GM19467 (cell line): ENCODE measurements at regions not wholly inside any gene's neighbourhood (a gene's known extent, or its start where the extent isn't known, plus 50 kb on each side); places are given as distances from the start of the nearest gene placed in this dataset.

Experiments
- ATAC-seq: cut with Tn5 transposase; IDR thresholded peaks from one replicate; pipeline ENCODE4 v1.9.1; 2021; ENCODE audit warnings: mild to moderate bottlenecking, moderate library complexity; ENCODE audit not compliant: unreplicated experiment

DNA sequence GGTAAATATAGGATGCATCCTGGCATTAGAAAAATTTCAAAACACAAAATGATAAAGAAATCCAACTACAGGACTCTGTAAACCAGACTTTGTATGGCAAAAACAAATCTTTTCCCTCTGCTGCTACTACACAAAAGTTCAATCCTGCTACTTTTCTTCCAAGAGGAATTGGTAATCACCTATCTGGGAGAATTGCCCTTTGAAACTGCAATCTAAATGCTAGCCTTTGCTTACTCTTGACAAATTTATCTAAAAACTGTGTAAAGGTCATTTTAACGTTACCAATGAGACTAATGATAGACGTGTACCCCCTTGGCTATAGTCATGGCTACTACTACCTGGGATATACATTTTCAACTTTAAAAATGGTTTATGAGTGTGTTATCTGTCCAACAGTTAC is 837.9 kb upstream of the CXADR start:
- ATAC-seq, result no peak

- ATAC-seq, result no peak
Measured at GRCh38 chr21:16676391-16676790, 836.5 kb upstream of the CXADR start.

GRCh38 chr21:16678429-16679160 is 834.2 kb upstream of the CXADR start:
- no peak for ATAC-seq

GRCh38 chr21:16695074-16695473 is 817.8 kb upstream of the CXADR start:
- no peak for ATAC-seq

GRCh38 chr21:16707274-16707673 is 805.6 kb upstream of the CXADR start:
- no peak for ATAC-seq

GRCh38 chr21:16708101-16708835 is 804.6 kb upstream of the CXADR start:
- ATAC-seq, result no peak

DNA sequence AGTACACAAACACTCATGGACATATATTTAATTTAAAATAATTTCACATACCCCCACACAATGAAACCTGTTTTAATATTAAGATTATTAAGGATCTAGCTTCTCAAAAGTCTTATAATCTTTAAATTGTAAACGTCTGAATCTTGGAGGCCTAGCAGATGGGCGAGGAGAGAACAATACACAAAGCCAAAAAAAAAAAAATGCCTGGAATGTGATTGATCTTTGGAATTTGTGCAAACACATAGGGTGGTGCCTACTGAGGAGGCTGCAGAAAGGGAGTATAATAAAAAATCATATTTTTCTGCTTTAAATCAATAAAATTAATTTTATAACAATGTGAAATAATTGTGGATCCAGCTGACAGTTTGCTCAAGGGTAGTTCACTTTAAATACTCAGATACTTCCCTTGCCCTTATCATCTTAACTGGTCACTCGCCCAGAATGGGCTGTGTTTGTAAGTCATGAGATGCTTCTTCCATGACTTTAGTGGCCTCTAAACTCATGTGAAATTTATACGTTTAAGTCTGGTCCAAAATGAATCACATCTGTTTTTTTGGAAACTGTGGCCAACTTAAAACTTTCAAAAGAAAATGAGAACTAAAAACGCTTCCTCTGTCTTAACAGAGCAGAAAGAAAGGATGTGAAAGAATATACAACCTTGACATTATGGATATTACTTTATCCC is 802.8 kb upstream of the CXADR start:
- no peak for ATAC-seq

- no peak for ATAC-seq
Measured at GRCh38 chr21:16711757-16712156, 801.1 kb upstream of the CXADR start.

DNA sequence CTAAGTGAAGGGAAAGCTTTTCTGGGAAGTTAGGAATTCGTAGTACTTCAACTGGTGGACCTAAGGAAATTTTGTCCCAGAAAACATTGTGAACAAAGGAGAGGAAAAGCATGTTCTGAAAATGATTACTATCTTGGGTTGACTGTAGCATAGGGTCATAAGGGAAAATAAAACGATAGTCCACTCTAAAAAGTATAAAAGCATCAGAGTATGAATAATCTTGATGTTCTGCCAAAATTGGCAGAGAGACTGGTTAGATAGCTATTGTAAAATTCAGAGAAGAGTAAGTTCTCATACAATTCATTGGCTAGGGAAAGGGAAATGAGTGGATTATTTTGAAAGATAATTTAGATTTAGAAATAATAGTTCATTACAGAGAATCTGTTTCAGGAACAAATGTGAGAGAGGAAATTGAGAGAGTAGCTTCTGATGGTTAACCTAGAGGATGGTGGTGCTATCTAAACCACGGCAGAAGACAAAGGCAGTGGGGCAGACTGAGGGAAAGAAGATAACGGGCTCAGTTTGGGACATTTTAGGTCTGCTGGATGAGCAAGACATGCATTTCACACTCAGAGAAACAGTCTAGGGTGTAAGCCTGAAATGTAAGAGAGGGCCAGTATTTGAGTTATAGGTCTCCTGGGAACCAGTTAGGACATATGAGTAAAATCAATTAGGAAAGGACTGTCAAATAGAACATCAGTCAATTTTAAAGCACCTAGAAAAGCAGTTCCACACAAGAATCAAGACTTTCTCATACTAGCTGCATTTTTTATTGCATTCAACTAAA is 799.3 kb upstream of the CXADR start:
- ATAC-seq, result no peak

DNA sequence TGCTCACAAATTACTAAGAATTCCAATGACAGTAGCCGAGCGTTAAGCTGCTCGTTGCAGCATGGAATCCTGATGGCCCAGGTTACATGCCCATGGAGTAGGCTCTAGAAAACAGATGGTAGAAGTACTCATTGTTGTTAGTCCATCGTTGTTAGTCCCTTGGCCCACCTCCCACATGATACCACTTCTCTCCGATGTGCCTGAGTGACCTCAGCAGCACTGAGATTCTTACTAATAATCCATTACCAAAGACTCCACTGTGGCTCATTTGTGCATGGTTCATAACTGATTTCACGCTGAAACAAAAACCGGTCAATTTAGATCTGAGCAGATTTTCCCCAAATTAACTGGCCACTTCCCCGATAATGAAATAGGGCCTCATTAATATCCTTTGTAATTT is 772.3 kb upstream of the CXADR start:
- ATAC-seq, result no peak

DNA sequence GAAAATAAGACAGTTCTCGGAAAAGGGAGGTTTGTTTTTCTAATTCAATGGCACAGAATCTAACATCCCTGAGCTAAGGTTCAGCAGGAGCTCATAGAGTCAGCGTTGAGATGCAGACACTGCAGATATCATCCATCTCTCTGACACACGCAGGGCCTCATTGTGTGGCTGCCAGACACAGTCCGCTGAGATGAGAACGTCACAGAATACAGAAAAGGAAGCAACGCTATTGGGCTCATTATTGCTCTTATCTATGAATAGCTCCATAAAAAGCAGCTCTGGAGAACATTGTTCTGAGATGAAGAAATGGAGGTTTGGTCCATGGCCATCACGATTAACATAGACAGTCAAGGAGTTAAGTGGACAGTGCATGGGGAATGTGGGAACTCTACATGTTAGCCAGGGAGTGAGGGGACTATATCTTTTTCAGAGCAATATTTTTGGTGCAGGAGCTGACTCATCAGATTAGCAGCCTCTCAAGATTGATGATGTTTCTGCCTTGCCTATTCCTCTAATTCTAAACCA is 771.6 kb upstream of the CXADR start:
- no peak for ATAC-seq

GRCh38 chr21:16742131-16742641 is 770.7 kb upstream of the CXADR start:
- ATAC-seq, result no peak

DNA sequence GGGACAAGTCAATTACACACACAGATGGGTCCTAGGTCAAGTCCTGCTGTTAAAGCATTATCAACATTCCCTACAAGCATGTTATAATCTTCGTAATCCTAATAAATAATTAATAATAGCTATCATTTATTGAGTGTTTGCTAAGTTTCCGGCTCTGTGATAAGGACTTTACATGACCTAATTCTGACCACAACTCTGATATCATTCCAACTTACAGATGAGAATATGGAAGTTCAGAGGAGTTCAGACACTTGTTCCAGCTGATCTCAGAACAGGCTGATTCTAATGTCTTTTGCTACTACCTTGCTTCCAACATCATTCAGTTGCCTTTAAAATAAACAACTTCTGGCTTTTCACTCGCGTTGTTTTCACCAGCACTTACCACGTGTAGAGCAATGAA is 770.1 kb upstream of the CXADR start:
- ATAC-seq, result no peak

DNA sequence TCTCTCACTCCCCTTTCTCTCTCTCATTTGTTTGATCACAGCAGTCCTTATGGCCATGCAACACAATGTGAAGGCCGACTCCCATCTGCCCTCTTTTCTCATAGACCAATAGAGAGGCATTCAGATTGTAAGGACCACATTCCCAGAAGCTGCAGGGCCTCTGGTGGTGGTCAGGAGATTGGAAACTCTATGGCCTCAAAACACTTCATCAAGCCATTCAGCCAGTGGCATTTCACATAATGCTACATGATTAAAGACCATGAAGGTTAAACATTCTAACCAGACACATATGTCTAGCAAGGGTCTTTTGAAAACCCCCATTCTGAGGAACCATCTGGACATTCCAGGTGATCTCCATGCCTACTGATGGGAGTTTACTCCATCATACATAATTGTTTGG is 769.5 kb upstream of the CXADR start:
- ATAC-seq, result no peak

DNA sequence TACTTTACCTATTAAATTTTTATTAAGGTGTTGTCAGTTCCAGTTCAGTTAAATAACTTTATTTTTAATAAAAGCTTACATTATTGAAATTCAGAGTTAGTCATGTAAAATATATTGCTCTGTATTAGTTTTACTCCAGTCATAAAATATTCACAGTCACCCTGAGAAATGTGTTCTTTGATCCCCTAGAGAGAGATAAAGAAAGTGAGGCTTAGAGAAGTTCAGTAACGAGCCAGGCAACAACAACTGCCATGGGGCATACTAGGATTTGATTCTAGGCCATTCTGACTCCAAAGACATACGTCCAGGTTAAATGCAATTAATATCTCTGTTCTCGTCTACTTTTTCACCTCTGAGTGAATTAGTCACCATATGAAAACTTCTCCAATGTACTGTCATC is 761.9 kb upstream of the CXADR start:
- ATAC-seq, result no peak

DNA sequence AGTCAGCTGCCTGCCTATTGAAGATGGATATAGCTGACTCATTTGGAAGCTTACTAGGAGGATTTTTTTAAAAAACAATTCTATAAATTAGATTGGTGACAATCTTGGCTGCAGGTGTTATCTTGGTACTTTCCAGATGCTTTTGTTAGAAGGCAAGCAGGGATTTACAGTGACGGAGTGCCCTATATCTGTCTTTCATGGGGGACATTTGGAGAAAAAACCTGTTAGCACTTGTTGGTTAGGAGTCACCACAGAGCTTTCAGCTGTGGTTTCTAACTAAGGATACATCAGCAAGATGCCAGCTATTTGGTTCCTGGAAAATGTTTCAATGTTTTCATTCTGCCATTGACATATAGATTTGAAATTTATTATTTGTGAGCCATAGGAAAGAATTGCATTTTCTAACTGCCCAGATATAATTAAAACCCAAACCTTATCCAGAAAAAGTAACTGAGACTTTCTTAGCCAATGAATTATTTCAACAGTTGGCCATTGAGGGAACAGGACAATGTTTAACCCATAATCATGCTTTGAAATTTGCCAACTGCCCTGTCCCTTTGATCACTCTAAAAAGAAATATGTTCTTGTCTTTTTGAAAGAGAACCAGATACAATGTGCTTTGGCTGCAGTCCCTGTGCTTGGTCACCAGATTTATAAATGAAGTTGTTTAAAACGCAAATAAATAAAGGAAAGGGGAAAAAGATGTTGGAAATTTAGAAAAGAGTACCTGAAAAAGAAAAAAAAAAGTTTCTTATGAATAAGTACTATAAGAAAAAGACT is 761.0 kb upstream of the CXADR start:
- no peak for ATAC-seq

GRCh38 chr21:16752475-16752857 is 760.4 kb upstream of the CXADR start:
- no peak for ATAC-seq

- ATAC-seq, result no peak
Measured at GRCh38 chr21:16755061-16755460, 757.8 kb upstream of the CXADR start.

- ATAC-seq, result no peak
Measured at GRCh38 chr21:16767201-16767600, 745.6 kb upstream of the CXADR start.

- no peak for ATAC-seq
Measured at GRCh38 chr21:16768096-16768495, 744.7 kb upstream of the CXADR start.
